GM08714 (cell line): ENCODE measurements at regions not wholly inside any gene's neighbourhood (a gene's known extent, or its start where the extent isn't known, plus 50 kb on each side); places are given as distances from the start of the nearest gene placed in this dataset.

Experiments used
- H3K4me3 ChIP-seq: fragments of 200-500 bp; sonication (Bioruptor generic); 2 replicates; pipeline ENCODE4 v1.5.1; 2014; ENCODE audit warnings: mild to moderate bottlenecking, low read length, inconsistent platforms
- ZNF274 ChIP-seq: IDR thresholded peaks from 2 replicates; pipeline ENCODE4 v1.6.1; 2012; ENCODE audit warnings: mild to moderate bottlenecking, low read depth, low read length

DNA sequence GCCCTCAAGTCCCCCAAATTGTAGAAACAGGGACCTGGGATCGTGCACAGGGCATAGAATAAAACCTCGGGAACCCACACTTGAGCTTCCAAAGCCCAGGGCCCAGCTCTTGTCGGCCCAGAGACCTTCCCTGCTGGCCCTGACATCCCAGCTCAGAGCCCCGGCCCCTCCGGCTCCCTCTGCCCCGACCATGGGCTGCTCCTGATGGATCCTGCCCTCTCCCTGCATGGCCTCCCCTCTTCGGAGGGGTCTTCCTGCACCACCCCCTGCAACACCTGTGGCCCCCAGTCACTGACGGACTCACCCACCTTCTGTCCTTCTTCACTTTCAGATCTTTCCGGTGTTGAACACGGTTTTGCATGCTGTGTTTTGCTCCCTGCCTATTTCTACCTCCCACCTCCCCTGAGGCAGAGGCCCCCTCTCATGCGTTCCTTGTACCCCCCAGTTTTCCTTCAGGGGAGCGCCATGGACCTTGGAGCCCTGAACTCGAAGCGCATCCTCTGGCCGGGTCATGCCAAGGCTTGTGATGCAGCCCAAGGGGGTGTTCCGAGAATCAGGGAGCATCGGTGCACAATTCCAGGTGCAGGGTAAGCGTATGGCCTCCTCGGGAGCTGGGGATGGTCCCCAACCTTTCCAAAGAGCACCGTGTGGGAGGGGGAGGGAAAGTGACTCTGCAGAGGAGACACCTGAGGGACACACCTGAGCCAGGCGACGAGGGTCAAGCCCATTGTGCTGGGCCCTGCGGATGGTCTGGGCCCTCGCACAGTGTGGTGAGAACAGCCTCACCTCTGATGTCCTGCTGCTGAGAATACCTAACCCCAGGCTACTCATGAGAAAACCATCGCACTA lies 666.4 kb downstream of the BRD1 start:
- no peak for TF ChIP-seq ZNF274
- H3K4me3 ChIP-seq = no peak overlapping the region

DNA sequence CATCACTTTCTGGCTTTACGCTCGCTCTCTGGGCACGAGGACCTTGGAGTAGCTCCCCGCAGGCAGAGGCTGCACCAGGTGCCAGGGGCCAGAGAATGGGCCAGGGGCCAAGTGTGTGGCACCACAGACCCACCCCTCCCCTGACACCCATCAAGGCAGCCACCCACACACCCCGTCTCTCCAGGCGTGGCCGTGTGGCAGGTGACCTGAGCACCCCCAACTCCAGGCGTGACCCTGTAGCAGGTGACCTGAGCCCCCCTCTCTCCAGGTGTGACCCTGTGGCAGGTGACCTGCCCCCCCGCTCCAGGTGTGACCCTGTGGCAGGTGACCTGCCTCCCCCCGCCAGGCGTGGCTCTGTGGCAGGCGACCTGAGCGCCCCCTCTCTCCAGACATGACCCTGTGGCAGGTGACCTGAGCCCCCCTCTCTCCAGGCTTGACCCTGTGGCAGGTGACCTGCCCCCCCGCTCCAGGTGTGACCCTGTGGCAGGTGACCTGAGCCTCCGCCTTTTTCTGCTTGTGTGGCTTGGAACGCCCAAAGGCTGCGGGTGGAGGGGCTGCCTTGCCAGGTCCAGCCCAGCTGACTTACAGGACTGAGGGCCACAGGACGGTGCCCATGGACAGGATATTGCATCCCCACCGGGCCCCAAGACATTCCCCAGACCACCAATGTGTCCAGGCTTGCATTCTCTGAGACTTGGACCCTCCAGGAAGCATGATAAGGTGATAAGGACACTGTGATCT lies 667.2 kb downstream of the BRD1 start:
- TF ChIP-seq ZNF274 = no peak
- H3K4me3 ChIP-seq = no peak overlapping the region

DNA sequence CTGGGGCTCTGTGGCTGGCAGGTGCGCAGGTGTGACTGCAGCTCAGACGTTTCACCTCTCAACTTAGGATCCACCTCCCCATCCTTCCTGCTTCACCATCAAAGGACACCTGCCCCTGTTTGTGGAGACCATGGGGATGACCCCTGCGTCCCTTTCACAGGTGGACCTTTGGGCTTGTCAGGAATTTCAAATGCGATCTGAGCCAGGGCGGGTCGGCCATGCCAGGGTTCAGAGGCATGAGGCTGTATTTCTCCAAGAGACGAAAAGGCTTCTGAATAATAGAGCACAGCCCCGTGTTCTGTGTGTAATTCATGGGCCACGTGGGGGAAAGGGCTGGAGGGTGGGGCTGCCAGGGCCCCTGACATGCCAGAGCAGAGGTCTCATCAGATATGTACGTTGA lies 668.0 kb downstream of the BRD1 start:
- no peak overlapping the region for H3K4me3 ChIP-seq
- TF ChIP-seq ZNF274 = no peak

DNA sequence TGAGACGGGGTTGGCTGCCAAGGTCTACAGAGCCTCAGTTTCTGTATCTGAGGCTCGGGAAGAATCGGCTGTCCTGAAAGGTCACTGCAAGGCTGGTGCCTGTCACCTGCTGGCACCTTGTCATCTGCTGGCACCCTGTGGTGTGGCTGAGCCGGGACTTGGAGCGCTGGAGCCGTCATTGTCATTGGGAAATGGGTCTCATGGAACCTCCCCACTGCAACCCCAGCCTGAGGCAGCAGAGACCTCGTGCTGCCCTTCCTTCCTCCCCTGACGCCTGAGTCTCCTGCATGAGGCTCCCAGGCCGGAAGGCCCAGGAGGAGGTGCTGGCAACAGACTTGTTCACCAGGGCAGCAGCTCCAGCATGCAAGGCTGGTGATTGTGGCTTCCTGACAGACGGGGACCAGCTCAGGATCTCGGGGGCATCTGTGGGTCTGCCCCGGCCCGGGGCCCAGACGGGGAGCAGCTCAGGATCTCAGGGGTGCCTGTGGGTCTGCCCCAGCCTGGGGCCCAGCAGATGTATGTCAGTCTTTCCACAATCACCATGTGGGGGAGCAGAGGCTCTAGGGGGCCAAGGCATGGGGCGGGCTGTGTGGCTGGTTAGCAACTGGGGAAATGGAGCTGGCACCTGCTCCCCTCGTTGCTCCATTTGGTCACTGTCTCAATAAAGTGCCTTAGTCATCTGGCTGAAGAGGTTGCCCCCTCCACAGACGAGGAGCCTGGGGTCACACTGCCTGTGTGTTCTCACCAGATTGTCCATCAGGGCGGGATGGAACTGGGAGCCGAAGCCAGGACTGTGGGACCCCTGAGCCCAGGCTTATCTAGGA lies 668.7 kb downstream of the BRD1 start:
- no peak overlapping the region for H3K4me3 ChIP-seq
- TF ChIP-seq ZNF274 = no peak

DNA sequence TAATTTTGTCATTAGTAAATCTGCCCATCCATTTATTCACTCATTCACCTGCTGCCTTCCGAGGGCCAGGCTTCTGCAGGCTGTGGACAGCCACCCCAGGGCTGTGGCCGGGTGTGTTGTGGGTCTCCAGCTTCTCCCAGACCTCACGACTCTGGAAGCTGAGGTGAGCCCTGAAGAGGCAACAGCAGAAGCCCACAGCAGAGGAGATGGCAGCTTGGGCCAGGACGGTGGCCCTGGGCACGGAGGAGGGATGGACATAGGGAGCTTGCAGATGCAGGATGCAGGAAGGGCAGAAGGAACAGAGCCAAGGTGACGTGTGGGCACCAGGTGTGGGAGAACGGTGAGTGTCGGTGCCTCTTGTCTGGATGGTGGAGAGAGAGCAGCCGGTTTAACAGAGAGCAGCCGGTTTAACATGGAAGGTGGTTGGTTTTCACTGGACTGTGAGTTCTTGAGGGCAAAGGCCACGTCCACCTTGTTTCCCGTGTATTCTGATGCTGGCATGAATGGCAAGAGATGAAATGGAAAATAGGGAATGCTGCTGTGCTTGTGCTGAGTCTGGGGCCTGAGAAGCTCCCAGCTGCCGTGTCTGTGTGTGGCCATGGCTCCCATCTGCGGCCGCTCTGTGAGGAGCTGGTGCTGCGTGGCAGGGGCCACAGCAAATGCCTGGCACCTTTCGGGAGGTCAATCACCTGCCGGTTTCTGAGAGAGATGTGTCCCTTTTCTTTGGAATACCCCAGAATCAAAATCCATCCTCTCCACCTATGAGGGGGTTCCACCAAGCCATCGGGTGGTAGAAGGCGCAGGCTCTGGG lies 669.9 kb downstream of the BRD1 start:
- no peak overlapping the region for H3K4me3 ChIP-seq
- no peak for TF ChIP-seq ZNF274

DNA sequence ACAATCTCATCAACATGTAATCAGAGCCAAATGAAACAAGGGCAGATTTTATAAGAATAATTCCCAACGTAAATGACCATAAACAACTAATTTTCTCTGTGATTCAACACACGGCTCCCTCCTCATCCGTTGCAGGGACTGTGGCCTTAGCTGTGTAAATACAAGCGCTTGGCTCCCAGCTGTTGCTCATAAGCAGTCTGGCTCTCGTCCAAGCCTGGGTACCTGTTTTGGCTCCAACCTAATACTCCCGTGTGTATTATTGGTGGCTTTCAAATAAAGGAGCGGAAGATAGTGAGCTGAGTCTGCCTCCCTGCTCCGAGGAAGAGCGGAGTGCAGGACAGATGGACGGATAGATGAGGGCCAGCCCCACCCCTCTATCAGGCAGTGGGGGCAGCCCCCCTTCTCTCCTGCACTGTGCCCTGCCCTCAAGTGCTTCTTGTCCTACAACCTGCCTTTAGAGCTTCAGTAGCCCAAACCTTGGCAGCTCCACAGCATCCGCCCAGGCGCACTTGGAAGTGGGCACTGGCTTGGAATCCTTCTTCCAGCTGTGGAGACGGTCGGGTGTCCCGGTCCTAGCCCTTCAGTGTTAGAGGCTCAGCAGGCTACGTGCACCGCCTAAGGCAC lies 670.9 kb downstream of the BRD1 start:
- no peak for TF ChIP-seq ZNF274

DNA sequence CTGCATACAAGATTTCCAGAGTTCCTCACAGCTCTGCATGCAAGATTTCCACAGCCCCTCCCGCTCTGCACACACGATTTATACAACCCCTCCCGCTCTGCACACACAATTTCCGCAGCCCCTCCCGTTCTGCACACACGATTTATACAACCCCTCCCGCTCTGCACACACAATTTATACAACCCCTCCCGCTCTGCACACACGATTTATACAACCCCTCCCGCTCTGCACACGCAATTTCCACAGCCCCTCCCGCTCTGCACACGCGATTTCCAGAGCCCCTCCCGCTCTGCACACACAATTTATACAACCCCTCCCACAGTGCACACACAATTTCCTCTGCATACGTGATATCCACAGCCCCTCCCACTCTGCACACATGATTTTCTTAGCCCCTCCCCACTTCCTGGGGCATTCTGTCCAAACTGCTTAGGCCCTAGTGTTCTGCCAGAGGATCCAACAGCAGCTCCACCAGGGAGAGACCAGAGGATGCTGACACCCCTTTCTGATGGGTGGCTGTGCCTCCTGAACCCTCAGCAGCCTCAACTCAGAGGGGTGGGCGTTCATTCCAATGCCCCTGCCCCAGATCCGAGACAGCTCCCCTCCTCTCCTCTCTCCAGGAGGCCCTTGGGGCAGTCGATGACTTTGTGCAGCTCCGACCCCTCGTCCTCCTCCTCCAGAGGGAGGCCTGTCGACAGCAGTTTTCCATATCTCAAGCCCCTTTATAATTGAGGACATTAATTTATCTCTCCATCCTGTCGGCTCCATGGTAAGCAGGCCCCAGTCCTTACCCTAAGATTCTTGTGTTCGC lies 671.7 kb downstream of the BRD1 start:
- H3K4me3 ChIP-seq = no peak overlapping the region
- no peak for TF ChIP-seq ZNF274

More for the DNA sequence above, 670.9 kb downstream of the BRD1 start:
- H3K4me3 ChIP-seq = no peak overlapping the region

DNA sequence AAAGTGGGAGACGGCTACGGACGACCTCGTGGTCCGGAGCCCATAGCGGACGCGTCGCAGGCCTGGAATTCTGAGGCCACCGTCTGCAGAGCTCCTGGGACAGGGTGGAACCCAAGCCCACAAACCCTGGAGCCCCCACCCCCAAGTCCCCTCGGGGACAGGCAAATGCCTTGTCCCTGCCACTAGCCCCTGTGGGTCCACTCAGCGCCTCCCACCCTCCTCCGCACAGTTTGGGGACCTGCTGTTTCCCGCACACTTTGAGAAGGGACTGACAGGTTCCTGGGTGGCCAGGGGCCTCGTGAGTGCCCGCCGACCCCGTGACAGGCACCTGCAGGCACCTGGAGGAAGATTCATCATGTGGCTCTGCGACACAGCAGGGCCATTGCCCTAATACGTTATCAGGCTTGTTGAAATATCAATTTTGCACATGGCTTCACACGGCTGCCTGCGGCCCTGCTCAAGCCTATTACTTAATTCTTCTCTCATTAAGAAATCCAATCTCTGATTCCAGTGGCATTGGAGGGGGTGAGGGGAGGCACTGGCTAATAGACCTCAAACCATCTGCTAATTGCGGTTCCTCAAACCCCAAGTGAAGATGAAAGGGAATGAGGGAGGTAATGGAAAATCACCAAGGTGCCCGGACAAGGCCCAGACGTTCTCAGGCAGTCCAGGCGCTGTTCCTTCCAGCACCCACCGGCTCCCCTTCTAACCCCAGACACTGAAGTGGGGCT lies 672.5 kb downstream of the BRD1 start:
- H3K4me3 ChIP-seq = no peak overlapping the region
- no peak for TF ChIP-seq ZNF274

DNA sequence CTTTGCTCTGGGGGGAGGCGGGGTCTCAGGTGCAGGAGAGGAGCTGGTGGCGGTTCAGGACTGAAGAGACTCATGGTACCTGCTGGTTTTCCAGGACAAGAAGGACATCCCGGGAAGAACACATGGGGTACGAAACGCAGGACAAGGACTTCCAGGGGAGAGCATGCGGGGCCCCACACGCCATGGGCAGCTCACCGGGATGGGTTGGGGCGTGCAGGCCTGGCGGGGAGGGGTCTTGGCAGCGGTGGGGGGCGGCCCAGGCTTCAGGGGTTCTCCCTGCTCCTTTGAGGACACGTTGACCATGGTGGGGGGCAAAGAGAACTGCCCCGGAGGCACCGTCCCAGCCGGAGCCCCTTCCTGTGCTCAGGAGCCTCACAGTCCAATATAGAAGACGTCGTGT lies 673.2 kb downstream of the BRD1 start:
- no peak for TF ChIP-seq ZNF274
- H3K4me3 ChIP-seq = no peak overlapping the region

DNA sequence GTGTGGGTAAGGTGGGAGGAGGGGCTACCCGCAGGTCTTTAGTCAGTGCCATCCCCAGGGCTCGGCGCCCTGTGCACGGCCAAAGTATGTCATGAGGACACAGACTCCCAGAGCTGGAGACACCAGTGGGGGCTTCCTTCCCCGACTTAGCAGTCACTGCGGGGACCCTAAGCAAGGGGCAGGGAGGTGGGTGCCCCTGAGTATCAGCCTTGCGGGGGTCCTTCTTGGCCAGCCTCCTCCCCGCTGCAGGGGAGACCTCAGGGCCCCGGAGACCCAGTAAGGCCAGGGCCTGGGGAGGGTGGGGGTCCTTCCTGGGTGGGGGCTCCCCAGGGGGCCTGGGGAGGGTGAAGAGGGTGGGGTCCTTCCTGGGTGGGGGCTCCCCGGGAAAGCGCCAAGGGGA lies 673.8 kb downstream of the BRD1 start:
- no peak for TF ChIP-seq ZNF274
- H3K4me3 ChIP-seq = no peak overlapping the region

DNA sequence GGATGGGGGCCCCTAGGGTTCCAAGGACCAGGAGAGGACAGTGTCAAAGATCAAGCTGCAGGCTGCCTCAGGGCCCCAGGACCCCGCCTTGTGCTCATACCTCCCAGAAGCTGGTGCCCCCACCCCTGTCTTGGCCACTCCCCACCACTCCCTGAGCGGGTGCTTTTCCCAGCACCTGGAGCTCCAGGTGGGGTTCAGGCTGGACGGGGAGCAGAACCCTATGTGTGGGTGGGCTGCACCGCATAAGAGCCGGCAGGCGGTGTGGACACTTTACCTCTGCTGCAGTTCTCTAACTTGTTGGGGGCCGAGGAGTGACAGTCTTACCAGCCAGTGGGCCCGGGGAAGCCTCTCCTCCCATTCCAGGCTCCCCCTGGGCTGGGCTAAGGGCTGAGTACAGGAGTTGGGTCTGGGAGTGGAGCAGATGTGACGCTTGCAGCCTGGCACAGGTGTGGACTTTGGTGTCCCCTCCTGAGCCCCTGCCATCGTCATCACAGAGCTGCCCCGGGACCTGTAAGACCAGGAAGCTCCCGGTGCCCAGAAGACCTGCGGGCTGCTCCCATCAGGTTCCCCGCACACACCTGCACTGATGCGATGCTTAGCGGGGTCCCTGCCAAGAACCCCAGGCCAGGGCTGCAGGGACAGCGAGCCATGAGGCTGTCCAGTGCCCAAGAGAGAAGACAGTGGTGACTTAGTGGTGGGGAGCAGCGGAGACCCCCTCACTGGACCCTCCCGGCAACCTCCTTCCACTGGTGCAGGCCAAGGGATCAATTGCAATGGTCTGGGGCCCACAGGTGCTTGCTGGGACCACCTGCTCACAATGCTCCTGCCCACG lies 674.5 kb downstream of the BRD1 start:
- no peak for TF ChIP-seq ZNF274
- H3K4me3 ChIP-seq = no peak overlapping the region
